H9 (cell line): ENCODE measurements at regions not wholly inside any gene's neighbourhood (a gene's known extent, or its start where the extent isn't known, plus 50 kb on each side); places are given as distances from the start of the nearest gene placed in this dataset.

ENCODE experiments used
- DNase-seq: peaks from one replicate; pipeline ENCODE4 v3.0.0-alpha.2; 2017
- H2AFZ ChIP-seq: one replicate; pipeline ENCODE4 v1.6.1; 2013; ENCODE audit warnings: mild to moderate bottlenecking, low read length, control low read depth, moderate library complexity
- H2AK5ac ChIP-seq: 2 replicates; pipeline ENCODE4 v1.6.1; 2013; ENCODE audit warnings: low read length, control low read depth, mixed read lengths; ENCODE audit not compliant: insufficient read length
- H2BK120ac ChIP-seq: one replicate; pipeline ENCODE4 v1.6.1; 2013; ENCODE audit warnings: low read depth, mild to moderate bottlenecking, low read length, control low read depth, inconsistent platforms; ENCODE audit not compliant: poor library complexity, severe bottlenecking
- H2BK12ac ChIP-seq: 2 replicates; pipeline ENCODE4 v1.6.1; 2013; ENCODE audit warnings: low read length, control low read depth, mixed read lengths, low read depth; ENCODE audit not compliant: insufficient read length
- H2BK15ac ChIP-seq: 2 replicates; pipeline ENCODE4 v1.6.1; 2013; ENCODE audit warnings: low read depth, low read length, control low read depth
- H2BK20ac ChIP-seq: one replicate; pipeline ENCODE4 v1.6.1; 2013; ENCODE audit warnings: low read depth, mild to moderate bottlenecking, low read length, control low read depth, inconsistent platforms; ENCODE audit not compliant: poor library complexity, severe bottlenecking
- H2BK5ac ChIP-seq: 2 replicates; pipeline ENCODE4 v1.6.1; 2013; ENCODE audit warnings: low read length, control low read depth, mixed read lengths; ENCODE audit not compliant: insufficient read length
- H3K14ac ChIP-seq: 2 replicates; pipeline ENCODE4 v1.6.1; 2013; ENCODE audit warnings: low read length, control low read depth; ENCODE audit not compliant: insufficient read depth
- H3K18ac ChIP-seq: 2 replicates; pipeline ENCODE4 v1.6.1; 2013; ENCODE audit warnings: low read depth, mild to moderate bottlenecking, mixed read lengths, low read length, control low read depth; ENCODE audit not compliant: insufficient read length
- H3K23ac ChIP-seq: 2 replicates; pipeline ENCODE4 v1.6.1; 2013; ENCODE audit warnings: low read length, control low read depth, mixed read lengths, low read depth; ENCODE audit not compliant: insufficient read length
- H3K23me2 ChIP-seq: 2 replicates; pipeline ENCODE4 v1.6.1; 2013; ENCODE audit warnings: low read depth, mild to moderate bottlenecking, mixed read lengths, low read length, control low read depth; ENCODE audit not compliant: insufficient read length, poor library complexity, severe bottlenecking
- H3K27ac ChIP-seq: 2 replicates; pipeline ENCODE4 v1.5.1; 2013; ENCODE audit warnings: low read length, control low read depth, mixed read lengths, low read depth; ENCODE audit not compliant: insufficient read length
- H3K27me3 ChIP-seq: 2 replicates; pipeline ENCODE4 v1.6.1; 2013; ENCODE audit warnings: low read length, control low read depth, inconsistent platforms; ENCODE audit not compliant: insufficient read depth
- H3K4ac ChIP-seq: 2 replicates; pipeline ENCODE4 v1.6.1; 2013; ENCODE audit warnings: low read depth, mild to moderate bottlenecking, control low read depth, inconsistent platforms, low read length, moderate library complexity
- H3K4me1 ChIP-seq: 2 replicates; pipeline ENCODE4 v1.6.1; 2013; ENCODE audit warnings: low read length, control low read depth, inconsistent platforms; ENCODE audit not compliant: insufficient read depth
- H3K4me2 ChIP-seq: 2 replicates; pipeline ENCODE4 v1.6.1; 2013; ENCODE audit warnings: low read length, control low read depth, mixed read lengths; ENCODE audit not compliant: insufficient read length, insufficient read depth
- H3K56ac ChIP-seq: 2 replicates; pipeline ENCODE4 v1.6.1; 2013; ENCODE audit warnings: low read depth, mild to moderate bottlenecking, mixed read lengths, low read length, control low read depth; ENCODE audit not compliant: insufficient read length
- H3K79me1 ChIP-seq: 2 replicates; pipeline ENCODE4 v1.6.1; 2013; ENCODE audit warnings: low read depth, mild to moderate bottlenecking, moderate library complexity, low read length, control low read depth, inconsistent platforms; ENCODE audit not compliant: insufficient read depth, poor library complexity, severe bottlenecking
- H3K79me2 ChIP-seq: 2 replicates; pipeline ENCODE4 v1.6.1; 2013; ENCODE audit warnings: low read length, control low read depth, inconsistent platforms; ENCODE audit not compliant: insufficient read depth
- H3K9ac ChIP-seq: 2 replicates; pipeline ENCODE4 v1.6.1; 2013; ENCODE audit warnings: low read length, control low read depth, mixed read lengths; ENCODE audit not compliant: insufficient read length; ENCODE audit errors: extremely low read depth
- H3K9me3 ChIP-seq: one replicate; pipeline ENCODE4 v1.6.1; 2013; ENCODE audit warnings: low read depth, low read length, inconsistent platforms; ENCODE audit not compliant: control insufficient read depth
- H3T11ph ChIP-seq: one replicate; pipeline ENCODE4 v1.6.1; 2013; ENCODE audit warnings: mild to moderate bottlenecking, low read length, control low read depth, inconsistent platforms
- H4K20me1 ChIP-seq: one replicate; pipeline ENCODE4 v1.6.1; 2013; ENCODE audit not compliant: control insufficient read depth, insufficient read length, insufficient read depth
- H4K5ac ChIP-seq: 2 replicates; pipeline ENCODE4 v1.6.1; 2013; ENCODE audit warnings: low read depth, mild to moderate bottlenecking, mixed read lengths, low read length, control low read depth; ENCODE audit not compliant: insufficient read length
- H4K8ac ChIP-seq: replicated peaks from 2 replicates; pipeline ENCODE4 v1.6.1; 2013; ENCODE audit warnings: low read length, control low read depth, mixed read lengths, low read depth; ENCODE audit not compliant: insufficient read length
- H4K91ac ChIP-seq: 2 replicates; pipeline ENCODE4 v1.6.1; 2013; ENCODE audit warnings: low read depth, mild to moderate bottlenecking, moderate library complexity, mixed read lengths, low read length, control low read depth; ENCODE audit not compliant: insufficient read length
- H3K27ac Mint-ChIP-seq, 3 experiments: 2 replicates in 2 of 3; 3 replicates in 1 of 3; pipeline ENCODE4 v1.8.0; 2020 to 2021; ENCODE audit warnings: mixed read lengths in 3 of 3, mild to moderate bottlenecking in 1 of 3, moderate library complexity in 1 of 3
- H3K27me3 Mint-ChIP-seq: 2 replicates; pipeline ENCODE4 v1.8.0; 2021; ENCODE audit warnings: low read depth, mild to moderate bottlenecking, moderate library complexity, mixed read lengths
- H3K36me3 Mint-ChIP-seq, 3 experiments: 2 replicates in 2 of 3; 3 replicates in 1 of 3; pipeline ENCODE4 v1.8.0; 2020 to 2021; ENCODE audit warnings: low read depth in 3 of 3, mixed read lengths in 3 of 3; ENCODE audit not compliant: insufficient read depth in 1 of 3
- H3K4me1 Mint-ChIP-seq, 2 experiments: 2 replicates each; pipeline ENCODE4 v1.8.0; 2020; ENCODE audit warnings: mixed read lengths in 2 of 2
- H3K4me3 Mint-ChIP-seq, 2 experiments: 2 replicates in 1 of 2; 3 replicates in 1 of 2; pipeline ENCODE4 v1.8.0; 2020 to 2021; ENCODE audit warnings: mild to moderate bottlenecking in 2 of 2, mixed read lengths in 2 of 2, moderate library complexity in 1 of 2
- H3K9me3 Mint-ChIP-seq, 2 experiments: 2 replicates in 1 of 2; 3 replicates in 1 of 2; pipeline ENCODE4 v1.8.0; 2020; ENCODE audit warnings: mild to moderate bottlenecking in 2 of 2, mixed read lengths in 2 of 2, moderate library complexity in 1 of 2
- WGBS: extraction: QIAGEN DNeasy Blood & Tissue Kit; methylation state at CpG from one replicate; pipeline ENCODE4 v1.1.7; 2013; ENCODE audit warnings: missing lambda C conversion rate, low lambda C conversion rate, mixed read lengths; ENCODE audit not compliant: insufficient read length; ENCODE audit errors: extremely low coverage; 5-methylcytosine and 5-hydroxymethylcytosine counted together
- TF ChIP-seq, protein P1 (sequence below): fragments of 200-600 bp; sonication (generic); conservative IDR thresholded peaks from 3 replicates; pipeline ENCODE4 v1.8.0; 2021; ENCODE audit warnings: antibody characterized with exemption, mild to moderate bottlenecking

DNA sequence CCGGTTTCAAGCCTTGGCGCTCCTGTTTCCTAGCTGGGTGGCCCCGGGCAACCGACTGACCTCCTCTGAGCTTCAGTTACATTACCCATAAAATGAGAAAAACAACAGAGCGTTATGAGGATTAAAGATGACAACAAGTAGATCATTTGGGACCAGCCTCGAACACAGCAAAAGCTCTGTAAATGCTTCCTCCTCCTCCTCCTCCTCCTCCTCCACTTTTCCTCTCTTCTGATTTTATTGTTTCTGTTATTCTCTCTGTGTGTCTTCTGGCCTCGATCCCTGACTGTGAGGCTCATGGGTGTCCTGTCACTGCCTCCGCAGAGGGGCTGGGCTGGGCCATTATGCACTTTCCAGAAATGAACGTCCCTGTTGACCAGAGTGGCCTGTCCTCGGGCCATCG is 176.2 kb downstream of the URI1 start:
- TF ChIP-seq, protein P1, sequence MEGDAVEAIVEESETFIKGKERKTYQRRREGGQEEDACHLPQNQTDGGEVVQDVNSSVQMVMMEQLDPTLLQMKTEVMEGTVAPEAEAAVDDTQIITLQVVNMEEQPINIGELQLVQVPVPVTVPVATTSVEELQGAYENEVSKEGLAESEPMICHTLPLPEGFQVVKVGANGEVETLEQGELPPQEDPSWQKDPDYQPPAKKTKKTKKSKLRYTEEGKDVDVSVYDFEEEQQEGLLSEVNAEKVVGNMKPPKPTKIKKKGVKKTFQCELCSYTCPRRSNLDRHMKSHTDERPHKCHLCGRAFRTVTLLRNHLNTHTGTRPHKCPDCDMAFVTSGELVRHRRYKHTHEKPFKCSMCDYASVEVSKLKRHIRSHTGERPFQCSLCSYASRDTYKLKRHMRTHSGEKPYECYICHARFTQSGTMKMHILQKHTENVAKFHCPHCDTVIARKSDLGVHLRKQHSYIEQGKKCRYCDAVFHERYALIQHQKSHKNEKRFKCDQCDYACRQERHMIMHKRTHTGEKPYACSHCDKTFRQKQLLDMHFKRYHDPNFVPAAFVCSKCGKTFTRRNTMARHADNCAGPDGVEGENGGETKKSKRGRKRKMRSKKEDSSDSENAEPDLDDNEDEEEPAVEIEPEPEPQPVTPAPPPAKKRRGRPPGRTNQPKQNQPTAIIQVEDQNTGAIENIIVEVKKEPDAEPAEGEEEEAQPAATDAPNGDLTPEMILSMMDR, result no peak
- no peak overlapping the region for H2BK5ac ChIP-seq
- H3K4me2 ChIP-seq, result no peak overlapping the region
- no peak overlapping the region for H4K8ac ChIP-seq
- H3K23me2 ChIP-seq, result no peaks in the 10 kb centered on the region
- H3K27me3 ChIP-seq, result no peaks in the 10 kb centered on the region; the same call in 1 of the 2 replicates
- no peak overlapping the region for H4K5ac ChIP-seq
- no peak overlapping the region for H3K18ac ChIP-seq
- Mint-ChIP-seq H3K4me1 (peaks cover 2 to 4% of the 10 kb centered on the region in 2 experiments; a peak in 3 of 4 replicates), H3K4me3 (no peak overlapping the region), H3K27ac (peak overlapping the region in 1 of 3 experiments; percentile 62; a peak in 2 of 7 replicates), H3K27me3 (peaks cover 2% of the 10 kb centered on the region), H3K9me3 (no peaks in the 10 kb centered on the region), H3K36me3 (no peaks in the 10 kb centered on the region; a peak in 1 of 7 replicates)
- no peaks in the 10 kb centered on the region for H3K4me1 ChIP-seq
- H3K9ac ChIP-seq, result no peak overlapping the region
- no peak overlapping the region for H2BK12ac ChIP-seq
- no peak overlapping the region for H2AFZ ChIP-seq
- WGBS, result no CpG with 5 or more reads among the region's 11 CpGs
- no peak overlapping the region for H2BK120ac ChIP-seq
- H3T11ph ChIP-seq, result no peak overlapping the region
- no peak overlapping the region for H3K27ac ChIP-seq
- DNase-seq, result no peak
- peaks cover 2% of the 10 kb centered on the region for H4K20me1 ChIP-seq
- no peaks in the 10 kb centered on the region for H3K79me2 ChIP-seq
- H3K4ac ChIP-seq, result no peak overlapping the region
- no peak overlapping the region for H2BK15ac ChIP-seq
- no peak overlapping the region for H3K14ac ChIP-seq
- H4K91ac ChIP-seq, result no peak overlapping the region
- no peak overlapping the region for H2AK5ac ChIP-seq
- H3K56ac ChIP-seq, result no peak overlapping the region
- H3K9me3 ChIP-seq, result no peaks in the 10 kb centered on the region
- no peak overlapping the region for H2BK20ac ChIP-seq
- H3K23ac ChIP-seq, result no peak overlapping the region
- no peaks in the 10 kb centered on the region for H3K79me1 ChIP-seq
